H1 (cell line): ENCODE measurements at regions not wholly inside any gene's neighbourhood (a gene's known extent, or its start where the extent isn't known, plus 50 kb on each side); places are given as distances from the start of the nearest gene placed in this dataset.

Experiments
- CTCF ChIA-PET: fragments of 300-600 bp; sonication (Branson Sonifier 250); formaldehyde crosslinking; loops from one replicate; lab custom pipeline; 2021; ENCODE audit not compliant: partially characterized antibody; lab: Charles Lee
- POLR2A ChIA-PET: fragments of 300-600 bp; sonication (Branson Sonifier 250); formaldehyde crosslinking; loops from one replicate; lab custom pipeline; 2021; ENCODE audit warnings: inconsistent platforms; ENCODE audit not compliant: partially characterized antibody; lab: Charles Lee
- DNase-seq, 2 experiments: peaks; one replicate each; pipeline versions ENCODE4 v3.0.0 to v3.0.0-alpha.2; 2010 to 2022; ENCODE audit warnings: low spot score in 2 of 2, low read depth in 1 of 2, mixed read lengths in 1 of 2
- FAIRE-seq: peaks from 2 replicates; lab custom pipeline; 2011; peaks lifted over from hg19 to GRCh38; lab: Jason Lieb, UNC
- H2AFZ ChIP-seq: 2 replicates; pipeline ENCODE4 v1.8.1; 2012; ENCODE audit warnings: low read length, inconsistent platforms
- H2AK5ac ChIP-seq: 2 replicates; pipeline ENCODE4 v1.6.1; 2013; ENCODE audit warnings: low read depth, low read length
- H2BK120ac ChIP-seq: replicated peaks from 2 replicates; pipeline ENCODE3; 2013; ENCODE audit warnings: low read depth, low read length, inconsistent platforms
- H2BK12ac ChIP-seq: 2 replicates; pipeline ENCODE4 v1.6.1; 2013; ENCODE audit warnings: low read depth, low read length
- H2BK15ac ChIP-seq: 2 replicates; pipeline ENCODE4 v1.6.1; 2013; ENCODE audit warnings: low read length
- H2BK20ac ChIP-seq: 2 replicates; pipeline ENCODE4 v1.6.1; 2013; ENCODE audit warnings: low read length
- H2BK5ac ChIP-seq: 2 replicates; pipeline ENCODE4 v1.6.1; 2013; ENCODE audit warnings: low read depth, low read length
- H3K14ac ChIP-seq: 2 replicates; pipeline ENCODE4 v1.6.1; 2013; ENCODE audit warnings: inconsistent platforms; ENCODE audit not compliant: insufficient read length
- H3K18ac ChIP-seq: 2 replicates; pipeline ENCODE4 v1.6.1; 2013; ENCODE audit warnings: low read length; ENCODE audit errors: extremely low read depth
- H3K23ac ChIP-seq: 2 replicates; pipeline ENCODE4 v1.6.1; 2013; ENCODE audit warnings: inconsistent platforms; ENCODE audit not compliant: insufficient read length
- H3K23me2 ChIP-seq: 2 replicates; pipeline ENCODE4 v1.6.1; 2013; ENCODE audit warnings: low read depth, low read length
- H3K27ac ChIP-seq: 2 replicates; pipeline ENCODE4 v1.6.1; 2011; ENCODE audit warnings: low read depth, low read length, inconsistent platforms
- H3K27me3 ChIP-seq, 4 experiments: replicated peaks in 1 of 4; 1 replicate in 1 of 4; 2 replicates in 3 of 4; pipeline versions ENCODE4 v1.6.1 to v1.8.1; 2011 to 2013; ENCODE audit warnings: low read length in 3 of 4, mild to moderate bottlenecking in 3 of 4, inconsistent platforms in 2 of 4, mixed read lengths in 2 of 4, moderate library complexity in 1 of 4; ENCODE audit not compliant: control insufficient read depth in 3 of 4, insufficient read depth in 3 of 4; ENCODE audit errors: extremely low read depth in 1 of 4
- H3K36me3 ChIP-seq, 4 experiments: 2 replicates each; pipeline versions ENCODE4 v1.6.1 to v1.8.1; 2011 to 2013; ENCODE audit warnings: mild to moderate bottlenecking in 4 of 4, low read length in 3 of 4, moderate library complexity in 2 of 4, control low read depth in 1 of 4, inconsistent platforms in 1 of 4; ENCODE audit not compliant: insufficient read depth in 4 of 4, control insufficient read depth in 2 of 4
- H3K4ac ChIP-seq: replicated peaks from 2 replicates; pipeline ENCODE3; 2013; ENCODE audit warnings: low read length, low read depth, mixed read lengths, inconsistent platforms; ENCODE audit not compliant: insufficient read length
- H3K4me1 ChIP-seq, 4 experiments: replicated peaks in 1 of 4; 1 replicate in 1 of 4; 2 replicates in 3 of 4; pipeline versions ENCODE4 v1.6.1 to v1.8.1; 2011 to 2013; ENCODE audit warnings: low read length in 3 of 4, inconsistent platforms in 2 of 4, mixed read lengths in 1 of 4; ENCODE audit not compliant: insufficient read depth in 4 of 4, control insufficient read depth in 3 of 4
- H3K4me2 ChIP-seq, 2 experiments: 2 replicates each; pipeline versions ENCODE4 v1.6.1 to v1.8.1; 2011 to 2013; ENCODE audit warnings: low read depth in 2 of 2, low read length in 2 of 2, control low read depth in 1 of 2, inconsistent platforms in 1 of 2, mild to moderate bottlenecking in 1 of 2; ENCODE audit not compliant: insufficient read depth in 1 of 2
- H3K4me3 ChIP-seq, 4 experiments: fragments of 200-600, 300-600 bp in 1 of 4; sonication (generic), shearing (Covaris generic), sonication (Bioruptor Twin) in 1 of 4; 2 replicates each; pipeline versions ENCODE4 v1.5.1 to v1.8.1; 2011 to 2016; ENCODE audit warnings: low read length in 4 of 4, low read depth in 3 of 4, control low read depth in 2 of 4, inconsistent platforms in 2 of 4, mild to moderate bottlenecking in 2 of 4, mixed read lengths in 1 of 4, moderate library complexity in 1 of 4; ENCODE audit not compliant: insufficient read depth in 2 of 4; ENCODE audit errors: extremely low read depth in 1 of 4
- H3K56ac ChIP-seq: replicated peaks from 2 replicates; pipeline ENCODE3; 2013; ENCODE audit warnings: low read depth, mild to moderate bottlenecking, mixed read lengths, low read length, inconsistent platforms; ENCODE audit not compliant: insufficient read length
- H3K79me1 ChIP-seq: 2 replicates; pipeline ENCODE4 v1.6.1; 2013; ENCODE audit warnings: low read depth, low read length, control low read depth
- H3K79me2 ChIP-seq, 2 experiments: 2 replicates each; pipeline versions ENCODE4 v1.6.1 to v1.8.1; 2012 to 2013; ENCODE audit warnings: low read length in 2 of 2, mild to moderate bottlenecking in 2 of 2, inconsistent platforms in 1 of 2; ENCODE audit not compliant: insufficient read depth in 2 of 2, control insufficient read depth in 1 of 2
- H3K9ac ChIP-seq, 4 experiments: replicated peaks in 1 of 4; 1 replicate in 1 of 4; 2 replicates in 3 of 4; pipeline versions ENCODE4 v1.6.1 to v1.8.1; 2011 to 2013; ENCODE audit warnings: low read depth in 3 of 4, low read length in 3 of 4, control low read depth in 2 of 4, mild to moderate bottlenecking in 2 of 4, moderate library complexity in 2 of 4, inconsistent platforms in 1 of 4; ENCODE audit errors: extremely low read depth in 1 of 4
- H3K9me3 ChIP-seq, 2 experiments: 2 replicates each; pipeline versions ENCODE4 v1.6.1 to v1.8.1; 2012 to 2013; ENCODE audit warnings: mild to moderate bottlenecking in 2 of 2, moderate library complexity in 2 of 2, control low read depth in 1 of 2, inconsistent platforms in 1 of 2, low read depth in 1 of 2, low read length in 1 of 2, mixed read lengths in 1 of 2; ENCODE audit not compliant: insufficient read depth in 2 of 2
- H4K20me1 ChIP-seq, 2 experiments: replicated peaks in 1 of 2; 2 replicates each; pipeline versions ENCODE3 to v1.8.1; 2011 to 2013; ENCODE audit warnings: inconsistent platforms in 2 of 2, low read length in 2 of 2, mild to moderate bottlenecking in 1 of 2; ENCODE audit not compliant: insufficient read depth in 2 of 2, control insufficient read depth in 1 of 2
- H4K5ac ChIP-seq: 2 replicates; pipeline ENCODE4 v1.6.1; 2013; ENCODE audit warnings: low read length, low read depth, mixed read lengths, inconsistent platforms; ENCODE audit not compliant: insufficient read length
- H4K8ac ChIP-seq: 2 replicates; pipeline ENCODE4 v1.8.0; 2013; ENCODE audit warnings: mild to moderate bottlenecking, moderate library complexity, low read length, inconsistent platforms; ENCODE audit not compliant: insufficient read depth; ENCODE audit errors: extremely low read depth
- H4K91ac ChIP-seq: replicated peaks from 2 replicates; pipeline ENCODE3; 2013; ENCODE audit warnings: low read length, mixed read lengths, inconsistent platforms; ENCODE audit not compliant: insufficient read length
- E2F6 ChIP-seq: IDR thresholded peaks from 2 replicates; pipeline ENCODE4 v1.6.1; 2012; ENCODE audit warnings: inconsistent platforms
- MAX ChIP-seq: IDR thresholded peaks from 2 replicates; pipeline ENCODE4 v1.6.1; 2012; ENCODE audit warnings: inconsistent platforms
- SP4 ChIP-seq: IDR thresholded peaks from 2 replicates; pipeline ENCODE4 v1.6.1; 2012; ENCODE audit warnings: low read length, inconsistent platforms
- SUZ12 ChIP-seq: fragments of 200-600 bp; sonication (generic); IDR thresholded peaks from 2 replicates; pipeline ENCODE4 v1.6.1; 2012; ENCODE audit warnings: mild to moderate bottlenecking, inconsistent platforms, low read length, moderate library complexity, mixed read lengths
- YY1 ChIP-seq: IDR thresholded peaks from 2 replicates; pipeline ENCODE4 v1.6.1; 2011; ENCODE audit warnings: low read depth, mild to moderate bottlenecking, low read length

DNA sequence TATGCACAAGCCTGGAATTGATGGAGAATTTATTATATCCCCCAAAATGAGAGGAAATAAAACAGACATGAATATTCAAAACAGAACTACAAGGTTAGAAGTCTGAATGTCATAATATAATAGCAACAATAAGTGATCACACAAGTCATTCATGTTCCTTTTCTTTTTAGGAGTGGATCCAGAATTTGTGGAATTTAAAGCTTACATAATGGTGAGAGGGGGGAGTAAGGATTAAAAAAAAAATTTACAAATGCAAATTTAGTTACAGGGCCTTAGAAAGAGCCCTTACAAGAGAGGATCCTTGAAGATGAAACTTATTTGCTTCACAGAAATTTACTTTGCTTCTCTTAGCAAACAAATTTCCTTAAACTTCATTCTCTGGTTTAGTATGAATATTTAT lies 716.1 kb upstream of the CXADR start:
- DNase-seq (no peak), FAIRE-seq (no peak)
- Histone ChIP-seq H4K8ac (no peak overlapping the region), H2AFZ (no peak overlapping the region), H3K23me2 (no peaks in the 10 kb centered on the region), H3K18ac (no peak overlapping the region), H3K14ac (no peak overlapping the region), H3K27ac (no peak overlapping the region), H4K5ac (no peak overlapping the region), H3K36me3 (no peaks in the 10 kb centered on the region), H2BK12ac (no peak overlapping the region), H3K4me2 (no peak overlapping the region), H3K79me2 (no peaks in the 10 kb centered on the region), H3K9ac (no peak overlapping the region), H3K4me1 (no peaks in the 10 kb centered on the region), H2BK5ac (no peak overlapping the region), H2BK15ac (no peak overlapping the region), H3K56ac (no peak overlapping the region), H3K23ac (no peak overlapping the region), H4K91ac (no peak overlapping the region), H2BK120ac (no peak overlapping the region), H3K79me1 (no peaks in the 10 kb centered on the region), H3K4me3 (peak overlapping the region in 1 of 4 experiments; percentile 31; a peak in 1 of 8 replicates), H2AK5ac (no peak overlapping the region), H3K4ac (no peak overlapping the region), H3K9me3 (no peaks in the 10 kb centered on the region), H4K20me1 (no peaks in the 10 kb centered on the region), H3K27me3 (no peaks in the 10 kb centered on the region), H2BK20ac (no peak overlapping the region)
- POLR2A ChIA-PET: no interaction called here
- CTCF ChIA-PET: no interaction called here
- TF ChIP-seq E2F6 (no peak), MAX (no peak), SP4 (no peak), YY1 (no peak), SUZ12 (no peak)
